Type B pancreatic cell (in vitro differentiated cells): ENCODE measurements at regions not wholly inside any gene's neighbourhood (a gene's known extent, or its start where the extent isn't known, plus 50 kb on each side); places are given as distances from the start of the nearest gene placed in this dataset.

ENCODE experiments used
- DNase-seq: peaks from one replicate; pipeline ENCODE4 v3.0.0; 2021; ENCODE audit warnings: mixed read lengths; ENCODE audit not compliant: unreplicated experiment; ENCODE audit errors: extremely low spot score
- H3K27ac Mint-ChIP-seq: 2 replicates; pipeline ENCODE4 v1.8.0; 2021; ENCODE audit warnings: mild to moderate bottlenecking, mixed read lengths
- H3K27me3 Mint-ChIP-seq: 2 replicates; pipeline ENCODE4 v1.8.0; 2021; ENCODE audit warnings: mixed read lengths
- H3K36me3 Mint-ChIP-seq: 2 replicates; pipeline ENCODE4 v1.8.0; 2021; ENCODE audit warnings: mixed read lengths
- H3K4me1 Mint-ChIP-seq: one replicate; pipeline ENCODE4 v1.8.0; 2021; ENCODE audit warnings: mixed read lengths; ENCODE audit not compliant: unreplicated experiment
- H3K4me3 Mint-ChIP-seq: 2 replicates; pipeline ENCODE4 v1.8.0; 2021; ENCODE audit warnings: mild to moderate bottlenecking, mixed read lengths
- H3K9me3 Mint-ChIP-seq: 2 replicates; pipeline ENCODE4 v1.8.0; 2021; ENCODE audit warnings: mixed read lengths
- CTCF ChIP-seq: fragments of 200-600 bp; sonication (generic); conservative IDR thresholded peaks from 2 replicates; pipeline ENCODE4 v1.5.0; 2021; ENCODE audit warnings: antibody characterized with exemption, mild to moderate bottlenecking

GRCh38 chr13:79943346-79944023 lies 397.4 kb downstream of the SPRY2 start:
- H3K9me3 Mint-ChIP-seq: peaks cover 5% of the 10 kb centered on the region
- no peaks in the 10 kb centered on the region for H3K4me1 Mint-ChIP-seq
- H3K4me3 Mint-ChIP-seq: no peak overlapping the region
- no peaks in the 10 kb centered on the region for H3K36me3 Mint-ChIP-seq
- TF ChIP-seq CTCF: no peak
- no peaks in the 10 kb centered on the region for H3K27me3 Mint-ChIP-seq
- no peak for DNase-seq
- no peak overlapping the region for H3K27ac Mint-ChIP-seq

GRCh38 chr13:79941752-79942151 lies 399.2 kb downstream of the SPRY2 start:
- H3K27ac Mint-ChIP-seq: no peak overlapping the region
- DNase-seq: no peak
- no peaks in the 10 kb centered on the region for H3K36me3 Mint-ChIP-seq
- H3K4me1 Mint-ChIP-seq: peaks cover 13% of the 10 kb centered on the region
- TF ChIP-seq CTCF: no peak
- no peak overlapping the region for H3K4me3 Mint-ChIP-seq
- H3K27me3 Mint-ChIP-seq: no peaks in the 10 kb centered on the region
- H3K9me3 Mint-ChIP-seq: no peaks in the 10 kb centered on the region

GRCh38 chr13:79939689-79940088 lies 401.2 kb downstream of the SPRY2 start:
- peaks cover 6% of the 10 kb centered on the region for H3K9me3 Mint-ChIP-seq
- no peak for TF ChIP-seq CTCF

GRCh38 chr13:79937771-79938216 lies 403.1 kb downstream of the SPRY2 start:
- TF ChIP-seq CTCF: no peak
- no peak overlapping the region for H3K27ac Mint-ChIP-seq
- no peaks in the 10 kb centered on the region for H3K36me3 Mint-ChIP-seq
- H3K27me3 Mint-ChIP-seq: no peaks in the 10 kb centered on the region
- H3K4me1 Mint-ChIP-seq: peaks cover 21% of the 10 kb centered on the region
- no peak for DNase-seq
- no peak overlapping the region for H3K4me3 Mint-ChIP-seq
- H3K9me3 Mint-ChIP-seq: peaks cover 6% of the 10 kb centered on the region

More at GRCh38 chr13:79939689-79940088, 401.2 kb downstream of the SPRY2 start:
- H3K27me3 Mint-ChIP-seq: no peaks in the 10 kb centered on the region
- H3K4me1 Mint-ChIP-seq: peaks cover 21% of the 10 kb centered on the region
- no peak overlapping the region for H3K4me3 Mint-ChIP-seq
- no peak for DNase-seq
- no peak overlapping the region for H3K27ac Mint-ChIP-seq
- H3K36me3 Mint-ChIP-seq: no peaks in the 10 kb centered on the region

GRCh38 chr13:79937311-79937710 lies 403.6 kb downstream of the SPRY2 start:
- H3K4me1 Mint-ChIP-seq: peaks cover 21% of the 10 kb centered on the region
- no peak for DNase-seq
- H3K4me3 Mint-ChIP-seq: no peak overlapping the region
- no peaks in the 10 kb centered on the region for H3K27me3 Mint-ChIP-seq
- no peak for TF ChIP-seq CTCF
- H3K27ac Mint-ChIP-seq: no peak overlapping the region
- H3K9me3 Mint-ChIP-seq: peaks cover 6% of the 10 kb centered on the region
- H3K36me3 Mint-ChIP-seq: no peaks in the 10 kb centered on the region
